Colonic mucosa (tissue), 4 donors: ENCODE measurements at regions not wholly inside any gene's neighbourhood (a gene's known extent, or its start where the extent isn't known, plus 50 kb on each side); places are given as distances from the start of the nearest gene placed in this dataset.

Experiments
- DNase-seq: peaks from one replicate; pipeline ENCODE4 v3.0.0-alpha.2; 2020
- H3K27ac ChIP-seq: fragments of 200-600 bp; one replicate; pipeline ENCODE4 v1.8.0; 2021
- H3K27me3 ChIP-seq: fragments of 200-600 bp; one replicate; pipeline ENCODE4 v1.8.0; 2021
- H3K36me3 ChIP-seq: fragments of 200-600 bp; one replicate; pipeline ENCODE4 v1.8.0; 2021
- H3K4me1 ChIP-seq: fragments of 200-600 bp; one replicate; pipeline ENCODE4 v1.8.0; 2021; ENCODE audit warnings: mild to moderate bottlenecking
- H3K4me3 ChIP-seq: fragments of 200-600 bp; one replicate; pipeline ENCODE4 v1.8.0; 2021
- H3K9ac ChIP-seq, 2 donors: one replicate each; pipeline ENCODE4 v1.7.0; 2013; ENCODE audit warnings: control low read depth in 2 of 2, low read depth in 2 of 2, low read length in 2 of 2
- H3K9me3 ChIP-seq: fragments of 200-600 bp; one replicate; pipeline ENCODE4 v1.8.0; 2021
- CTCF ChIP-seq: fragments of 200-600 bp; IDR thresholded peaks from one replicate; pipeline ENCODE4 v1.8.0; 2022; ENCODE audit warnings: antibody characterized with exemption, mild to moderate bottlenecking
- intact Hi-C: fragments of 100-400 bp; cut with DNase I; formaldehyde crosslinking; loops from one replicate; pipeline ENCODE4 v1.14.1; 2022
- donor health status: healthy.
- donor health status: DM: no; HTN: no; CAD: no.
- donor health status: DM: no; HTN: no; CAD: no.

GRCh38 chr17:22506231-22506630 is 813.9 kb downstream of the KCNJ18 start:
- Histone ChIP-seq H3K9me3 (no peaks in the 10 kb centered on the region), H3K27ac (no peak overlapping the region), H3K9ac (no peak overlapping the region), H3K27me3 (no peaks in the 10 kb centered on the region), H3K36me3 (no peaks in the 10 kb centered on the region), H3K4me3 (no peak overlapping the region), H3K4me1 (no peaks in the 10 kb centered on the region)
- intact Hi-C loops: no loop called here
- TF ChIP-seq CTCF: no peak
- DNase-seq: no peak

- Histone ChIP-seq H3K9ac (no peak overlapping the region), H3K27me3 (no peaks in the 10 kb centered on the region), H3K4me1 (no peaks in the 10 kb centered on the region), H3K9me3 (no peaks in the 10 kb centered on the region), H3K4me3 (no peak overlapping the region), H3K36me3 (no peaks in the 10 kb centered on the region), H3K27ac (no peak overlapping the region)
- TF ChIP-seq CTCF: no peak
- intact Hi-C loops: no loop called here
- no peak for DNase-seq
Measured at GRCh38 chr17:22506861-22507260, 814.5 kb downstream of the KCNJ18 start.

- no peak overlapping the region for H3K9ac ChIP-seq
- DNase-seq: no peak
- H3K27me3 ChIP-seq: no peaks in the 10 kb centered on the region
- TF ChIP-seq CTCF: no peak
- intact Hi-C loops: no loop called here
- H3K4me3 ChIP-seq: no peak overlapping the region
- H3K36me3 ChIP-seq: no peaks in the 10 kb centered on the region
- H3K4me1 ChIP-seq: no peaks in the 10 kb centered on the region
- H3K27ac ChIP-seq: no peak overlapping the region
- no peaks in the 10 kb centered on the region for H3K9me3 ChIP-seq
Measured at GRCh38 chr17:22507823-22508222, 815.5 kb downstream of the KCNJ18 start.

GRCh38 chr17:22510504-22510903 is 818.2 kb downstream of the KCNJ18 start:
- no peak overlapping the region for H3K9ac ChIP-seq
- TF ChIP-seq CTCF: no peak
- H3K27me3 ChIP-seq: no peaks in the 10 kb centered on the region
- no peak overlapping the region for H3K27ac ChIP-seq
- intact Hi-C loops: no loop called here
- no peak overlapping the region for H3K4me3 ChIP-seq
- no peak for DNase-seq
- H3K36me3 ChIP-seq: no peaks in the 10 kb centered on the region
- H3K9me3 ChIP-seq: no peaks in the 10 kb centered on the region
- H3K4me1 ChIP-seq: no peaks in the 10 kb centered on the region

- no peak for DNase-seq
- Histone ChIP-seq H3K9ac (no peak overlapping the region), H3K9me3 (no peaks in the 10 kb centered on the region), H3K4me3 (no peak overlapping the region), H3K4me1 (no peaks in the 10 kb centered on the region), H3K36me3 (no peaks in the 10 kb centered on the region), H3K27ac (no peak overlapping the region), H3K27me3 (no peaks in the 10 kb centered on the region)
- no peak for TF ChIP-seq CTCF
- intact Hi-C loops: no loop called here
Measured at GRCh38 chr17:22511431-22511830, 819.1 kb downstream of the KCNJ18 start.

GRCh38 chr17:22512057-22512456 is 819.7 kb downstream of the KCNJ18 start:
- no peak for DNase-seq
- Histone ChIP-seq H3K4me1 (no peaks in the 10 kb centered on the region), H3K36me3 (no peaks in the 10 kb centered on the region), H3K27me3 (no peaks in the 10 kb centered on the region), H3K27ac (no peak overlapping the region), H3K9me3 (no peaks in the 10 kb centered on the region), H3K9ac (no peak overlapping the region), H3K4me3 (no peak overlapping the region)
- intact Hi-C loops: no loop called here
- no peak for TF ChIP-seq CTCF
